A549 (cell line): ENCODE measurements at regions not wholly inside any gene's neighbourhood (a gene's known extent, or its start where the extent isn't known, plus 50 kb on each side); places are given as distances from the start of the nearest gene placed in this dataset.

Experiments used
- ATAC-seq, 2 experiments: fragments of 200-7000 bp in 1 of 2; fragments of >200 bp in 1 of 2; cut with Nextera tagmentation in 1 of 2; cut with Tn5 transposase in 1 of 2; 3 replicates each; pipeline versions ENCODE4 v1.8.0 to v1.9.1; 2018 to 2020; ENCODE audit warnings: mild to moderate bottlenecking in 1 of 2, moderate library complexity in 1 of 2
- CTCF ChIA-PET: fragments of 300-600 bp; sonication (Branson Sonifier 250); formaldehyde crosslinking; extraction: SDS; loops from one replicate; lab custom pipeline; 2021; ENCODE audit warnings: antibody characterized with exemption, inconsistent platforms; lab: Yijun Ruan, JAX
- POLR2A ChIA-PET: fragments of 350-600 bp; formaldehyde crosslinking; extraction: SDS; loops from one replicate; lab custom pipeline; 2021; ENCODE audit warnings: antibody characterized with exemption, inconsistent platforms; lab: Yijun Ruan, JAX
- DNase-seq, 2 experiments: peaks; one replicate each; pipeline versions ENCODE4 v3.0.0 to v3.0.0-alpha.2; 2011 to 2016; ENCODE audit warnings: low read depth in 1 of 2, low spot score in 1 of 2
- FAIRE-seq: peaks from 2 replicates; lab custom pipeline; 2011; peaks lifted over from hg19 to GRCh38; lab: Jason Lieb, UNC
- H3K27ac ChIP-seq, 2 experiments: fragments of >200 bp; sonication (Bioruptor Twin); formaldehyde crosslinking; 3 replicates each; pipeline ENCODE4 v1.5.1; 2016 to 2017
- H3K4me1 ChIP-seq: fragments of >200 bp; sonication (Bioruptor Twin); formaldehyde crosslinking; 3 replicates; pipeline ENCODE4 v1.6.1; 2016
- H3K4me2 ChIP-seq: fragments of >200 bp; sonication (Bioruptor Twin); formaldehyde crosslinking; 3 replicates; pipeline ENCODE4 v1.6.1; 2016
- H3K4me3 ChIP-seq: fragments of >200 bp; sonication (Bioruptor Twin); formaldehyde crosslinking; 3 replicates; pipeline ENCODE4 v1.5.1; 2016
- H3K9me3 ChIP-seq: fragments of >200 bp; sonication (Bioruptor Twin); formaldehyde crosslinking; 3 replicates; pipeline ENCODE4 v1.6.1; 2016
- CBX8 ChIP-seq: fragments of 200-600 bp; sonication (generic); IDR thresholded peaks from 2 replicates; pipeline ENCODE4 v1.6.1; 2016
- CEBPB ChIP-seq, 2 experiments: fragments of >200 bp in 1 of 2; sonication (Bioruptor Twin) in 1 of 2; formaldehyde crosslinking in 1 of 2; IDR thresholded peaks; 2 replicates each; pipeline ENCODE4 v1.6.1; 2012 to 2016
- CHD2 ChIP-seq: fragments of 150-350 bp; IDR thresholded peaks from 2 replicates; pipeline ENCODE4 v1.6.1; 2014; ENCODE audit warnings: low read length; ENCODE audit not compliant: partially characterized antibody
- EHF ChIP-seq: fragments of 250-450 bp; sonication (Bioruptor Pico); IDR thresholded peaks from 2 replicates; pipeline ENCODE4 v1.5.0; 2020; ENCODE audit warnings: mild to moderate bottlenecking
- ESRRA ChIP-seq: fragments of 150-350 bp; IDR thresholded peaks from 2 replicates; pipeline ENCODE4 v1.6.1; 2014; ENCODE audit warnings: mild to moderate bottlenecking, low read length, borderline replicate concordance
- FOXS1 ChIP-seq: fragments of 250-450 bp; sonication (Bioruptor Pico); IDR thresholded peaks from 2 replicates; pipeline ENCODE4 v1.5.0; 2020; ENCODE audit warnings: mild to moderate bottlenecking, moderate library complexity
- HEYL ChIP-seq: fragments of 250-450 bp; sonication (Bioruptor Pico); IDR thresholded peaks from 2 replicates; pipeline ENCODE4 v1.8.0; 2021; ENCODE audit warnings: mild to moderate bottlenecking, moderate library complexity
- HOXA7 ChIP-seq: fragments of 250-450 bp; sonication (Bioruptor Pico); IDR thresholded peaks from 2 replicates; pipeline ENCODE4 v1.5.0; 2020; ENCODE audit warnings: mild to moderate bottlenecking, moderate library complexity
- HOXB13 ChIP-seq: fragments of 250-450 bp; sonication (Bioruptor Pico); IDR thresholded peaks from 2 replicates; pipeline ENCODE4 v1.5.0; 2020; ENCODE audit warnings: low read depth, mild to moderate bottlenecking, moderate library complexity
- JUN ChIP-seq, 2 experiments: fragments of >200 bp; sonication (Bioruptor Twin); formaldehyde crosslinking; IDR thresholded peaks; 2 replicates in 1 of 2; 3 replicates in 1 of 2; pipeline ENCODE4 v1.6.1; 2016 to 2017
- MAFK ChIP-seq: fragments of 450-650 bp; IDR thresholded peaks from 2 replicates; pipeline ENCODE4 v1.6.1; 2014; ENCODE audit not compliant: partially characterized antibody
- MAX ChIP-seq: IDR thresholded peaks from 2 replicates; pipeline ENCODE4 v1.6.1; 2012
- MAZ ChIP-seq: fragments of 150-350 bp; IDR thresholded peaks from 2 replicates; pipeline ENCODE4 v1.6.1; 2014; ENCODE audit warnings: antibody characterized with exemption, low read depth, low read length, borderline replicate concordance
- NPAS2 ChIP-seq: fragments of 250-450 bp; sonication (Bioruptor Pico); IDR thresholded peaks from 2 replicates; pipeline ENCODE4 v1.8.0; 2022; ENCODE audit warnings: mild to moderate bottlenecking, moderate library complexity, borderline replicate concordance
- NR3C1 ChIP-seq: fragments of >200 bp; sonication (Bioruptor Twin); formaldehyde crosslinking; IDR thresholded peaks from 3 replicates; pipeline ENCODE4 v1.6.1; 2017
- POLR2AphosphoS2 ChIP-seq: conservative IDR thresholded peaks from 2 replicates; pipeline ENCODE4 v1.6.1; 2012; ENCODE audit warnings: low read length, improper control_type of control experiment, inconsistent platforms
- RFX5 ChIP-seq: fragments of 450-650 bp; IDR thresholded peaks from 2 replicates; pipeline ENCODE4 v1.7.1; 2014; ENCODE audit warnings: antibody characterized with exemption, mild to moderate bottlenecking, moderate library complexity
- TP53 ChIP-seq: fragments of 250-450 bp; sonication (Bioruptor Pico); IDR thresholded peaks from 2 replicates; pipeline ENCODE4 v1.5.0; 2021; ENCODE audit warnings: mild to moderate bottlenecking, moderate library complexity
- WGBS: methylation state at CpG from one replicate; pipeline ENCODE4 v1.1.6; 2017; ENCODE audit errors: missing lambda C conversion rate; 5-methylcytosine and 5-hydroxymethylcytosine counted together
- TF ChIP-seq, protein P1 (sequence below): IDR thresholded peaks from 2 replicates; pipeline ENCODE4 v1.6.1; 2012
- TF ChIP-seq, protein P2 (sequence below): fragments of 200-600 bp; sonication (generic); IDR thresholded peaks from 2 replicates; pipeline ENCODE4 v1.6.1; 2016; ENCODE audit warnings: antibody characterized with exemption, mild to moderate bottlenecking, moderate library complexity
- TF ChIP-seq, protein P3 (sequence below): fragments of 250-450 bp; sonication (Bioruptor Pico); IDR thresholded peaks from 2 replicates; pipeline ENCODE4 v1.5.0; 2021; ENCODE audit warnings: mild to moderate bottlenecking, moderate library complexity, borderline replicate concordance

DNA sequence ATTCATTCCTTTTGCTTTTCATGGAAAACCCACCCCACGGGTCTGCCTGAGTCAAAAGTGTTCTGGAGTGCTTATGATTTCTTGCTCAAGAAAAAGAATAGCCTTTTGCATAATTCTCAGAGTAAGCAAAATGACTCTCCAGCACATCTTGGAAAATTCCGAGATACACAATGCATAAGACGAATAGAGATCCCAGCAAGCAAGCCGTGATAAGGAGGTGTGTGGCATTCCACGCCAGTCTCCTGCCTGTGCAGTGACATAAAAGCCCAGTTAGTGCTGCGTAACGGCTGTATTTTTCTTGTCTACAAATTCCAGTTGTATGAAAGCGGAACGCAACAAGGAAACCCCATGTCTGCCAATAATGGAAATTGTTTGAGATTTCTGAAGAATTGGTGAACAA is 237.9 kb upstream of the GATB start:
- H3K27ac ChIP-seq, result no peak overlapping the region
- no peak for DNase-seq
- TF ChIP-seq CHD2, result no peak
- TF ChIP-seq, protein P1, sequence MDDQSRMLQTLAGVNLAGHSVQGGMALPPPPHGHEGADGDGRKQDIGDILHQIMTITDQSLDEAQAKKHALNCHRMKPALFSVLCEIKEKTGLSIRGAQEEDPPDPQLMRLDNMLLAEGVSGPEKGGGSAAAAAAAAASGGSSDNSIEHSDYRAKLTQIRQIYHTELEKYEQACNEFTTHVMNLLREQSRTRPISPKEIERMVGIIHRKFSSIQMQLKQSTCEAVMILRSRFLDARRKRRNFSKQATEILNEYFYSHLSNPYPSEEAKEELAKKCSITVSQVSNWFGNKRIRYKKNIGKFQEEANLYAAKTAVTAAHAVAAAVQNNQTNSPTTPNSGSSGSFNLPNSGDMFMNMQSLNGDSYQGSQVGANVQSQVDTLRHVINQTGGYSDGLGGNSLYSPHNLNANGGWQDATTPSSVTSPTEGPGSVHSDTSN, result no peak
- TF ChIP-seq POLR2AphosphoS2, result no peak
- no peak for TF ChIP-seq RFX5
- TF ChIP-seq HOXA7, result no peak
- TF ChIP-seq CEBPB (IDR thresholded peaks at IDR 0.05), result no peak
- no peak for TF ChIP-seq FOXS1 (CRISPR knock-in tag)
- TF ChIP-seq MAFK, result no peak
- TF ChIP-seq, protein P2, sequence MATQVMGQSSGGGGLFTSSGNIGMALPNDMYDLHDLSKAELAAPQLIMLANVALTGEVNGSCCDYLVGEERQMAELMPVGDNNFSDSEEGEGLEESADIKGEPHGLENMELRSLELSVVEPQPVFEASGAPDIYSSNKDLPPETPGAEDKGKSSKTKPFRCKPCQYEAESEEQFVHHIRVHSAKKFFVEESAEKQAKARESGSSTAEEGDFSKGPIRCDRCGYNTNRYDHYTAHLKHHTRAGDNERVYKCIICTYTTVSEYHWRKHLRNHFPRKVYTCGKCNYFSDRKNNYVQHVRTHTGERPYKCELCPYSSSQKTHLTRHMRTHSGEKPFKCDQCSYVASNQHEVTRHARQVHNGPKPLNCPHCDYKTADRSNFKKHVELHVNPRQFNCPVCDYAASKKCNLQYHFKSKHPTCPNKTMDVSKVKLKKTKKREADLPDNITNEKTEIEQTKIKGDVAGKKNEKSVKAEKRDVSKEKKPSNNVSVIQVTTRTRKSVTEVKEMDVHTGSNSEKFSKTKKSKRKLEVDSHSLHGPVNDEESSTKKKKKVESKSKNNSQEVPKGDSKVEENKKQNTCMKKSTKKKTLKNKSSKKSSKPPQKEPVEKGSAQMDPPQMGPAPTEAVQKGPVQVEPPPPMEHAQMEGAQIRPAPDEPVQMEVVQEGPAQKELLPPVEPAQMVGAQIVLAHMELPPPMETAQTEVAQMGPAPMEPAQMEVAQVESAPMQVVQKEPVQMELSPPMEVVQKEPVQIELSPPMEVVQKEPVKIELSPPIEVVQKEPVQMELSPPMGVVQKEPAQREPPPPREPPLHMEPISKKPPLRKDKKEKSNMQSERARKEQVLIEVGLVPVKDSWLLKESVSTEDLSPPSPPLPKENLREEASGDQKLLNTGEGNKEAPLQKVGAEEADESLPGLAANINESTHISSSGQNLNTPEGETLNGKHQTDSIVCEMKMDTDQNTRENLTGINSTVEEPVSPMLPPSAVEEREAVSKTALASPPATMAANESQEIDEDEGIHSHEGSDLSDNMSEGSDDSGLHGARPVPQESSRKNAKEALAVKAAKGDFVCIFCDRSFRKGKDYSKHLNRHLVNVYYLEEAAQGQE, result no peak
- TF ChIP-seq HOXB13 (CRISPR knock-in tag), result no peak
- TF ChIP-seq, all 56 proteins: peak for 0
- no peak for ATAC-seq
- H3K9me3 ChIP-seq, result no peaks in the 10 kb centered on the region
- H3K4me1 ChIP-seq, result no peaks in the 10 kb centered on the region
- POLR2A ChIA-PET, result no interaction called here
- no peak overlapping the region for H3K4me3 ChIP-seq
- FAIRE-seq, result no peak
- WGBS, result 59% methylated on average over 9 of the region's 9 CpGs
- no peak overlapping the region for H3K4me2 ChIP-seq
- CTCF ChIA-PET, result no interaction called here

DNA sequence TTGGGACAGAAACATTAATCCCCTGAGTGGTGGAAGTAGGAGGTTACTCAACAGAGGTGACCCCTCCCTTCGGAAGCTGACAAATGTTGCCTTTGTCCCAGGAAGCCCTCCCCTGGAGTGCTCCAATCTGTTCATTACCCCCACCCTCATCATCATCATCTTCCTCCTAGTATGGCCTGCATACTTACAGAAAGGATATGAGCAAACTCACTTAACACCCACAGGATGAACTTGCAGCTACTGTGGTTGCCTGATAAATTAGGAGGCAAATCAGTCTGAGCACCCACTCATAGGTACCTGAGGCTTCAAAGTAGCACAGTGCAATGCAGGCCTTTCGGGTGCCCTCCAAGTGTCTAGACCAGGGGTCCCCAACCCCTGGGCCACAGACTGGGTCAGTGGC is 236.7 kb upstream of the GATB start:
- no peak overlapping the region for H3K4me3 ChIP-seq
- TF ChIP-seq NR3C1 (no peak), NPAS2 (no peak), TP53 (CRISPR knock-in tag) (no peak)
- TF ChIP-seq, protein P3, sequence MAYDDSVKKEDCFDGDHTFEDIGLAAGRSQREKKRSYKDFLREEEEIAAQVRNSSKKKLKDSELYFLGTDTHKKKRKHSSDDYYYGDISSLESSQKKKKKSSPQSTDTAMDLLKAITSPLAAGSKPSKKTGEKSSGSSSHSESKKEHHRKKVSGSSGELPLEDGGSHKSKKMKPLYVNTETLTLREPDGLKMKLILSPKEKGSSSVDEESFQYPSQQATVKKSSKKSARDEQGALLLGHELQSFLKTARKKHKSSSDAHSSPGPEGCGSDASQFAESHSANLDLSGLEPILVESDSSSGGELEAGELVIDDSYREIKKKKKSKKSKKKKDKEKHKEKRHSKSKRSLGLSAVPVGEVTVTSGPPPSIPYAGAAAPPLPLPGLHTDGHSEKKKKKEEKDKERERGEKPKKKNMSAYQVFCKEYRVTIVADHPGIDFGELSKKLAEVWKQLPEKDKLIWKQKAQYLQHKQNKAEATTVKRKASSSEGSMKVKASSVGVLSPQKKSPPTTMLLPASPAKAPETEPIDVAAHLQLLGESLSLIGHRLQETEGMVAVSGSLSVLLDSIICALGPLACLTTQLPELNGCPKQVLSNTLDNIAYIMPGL (CRISPR knock-in tag), result no peak
- H3K4me1 ChIP-seq, result no peaks in the 10 kb centered on the region
- ChIA-PET POLR2A (no interaction called here), CTCF (no interaction called here)
- no peak overlapping the region for H3K27ac ChIP-seq
- DNase-seq, result no peak
- FAIRE-seq, result no peak
- H3K4me2 ChIP-seq, result no peak overlapping the region
- no peaks in the 10 kb centered on the region for H3K9me3 ChIP-seq
- WGBS, result 89% methylated on average over 1 of the region's 2 CpGs
- ATAC-seq, result no peak

DNA sequence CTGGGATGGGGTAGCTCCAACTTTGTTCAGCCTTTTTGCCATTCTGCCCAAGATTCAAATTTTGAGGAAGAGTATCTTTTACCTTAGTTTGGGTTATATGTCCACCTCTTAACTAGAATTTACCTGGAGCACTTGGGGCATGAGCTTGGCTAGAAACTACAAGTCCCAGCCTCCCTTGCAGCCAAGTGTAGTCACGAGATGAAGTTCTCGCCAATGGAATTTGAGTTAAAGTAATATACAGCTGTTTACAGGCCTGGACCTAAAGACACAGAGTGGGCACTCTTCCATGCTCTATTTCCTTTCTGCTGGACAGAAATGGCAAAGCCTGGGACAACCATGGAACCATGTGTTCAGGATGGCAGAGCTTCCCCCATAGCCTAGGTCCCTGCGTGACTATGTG is 233.6 kb upstream of the GATB start:
- no peak overlapping the region for H3K27ac ChIP-seq
- H3K4me2 ChIP-seq, result no peak overlapping the region
- FAIRE-seq (no peak), DNase-seq (no peak), ATAC-seq (no peak)
- ChIA-PET CTCF (no interaction called here), POLR2A (no interaction called here)
- H3K4me3 ChIP-seq, result no peak overlapping the region
- H3K4me1 ChIP-seq, result no peaks in the 10 kb centered on the region
- no peaks in the 10 kb centered on the region for H3K9me3 ChIP-seq
- 53% methylated on average over 3 of the region's 3 CpGs for WGBS
- TF ChIP-seq ESRRA (no peak), HEYL (CRISPR knock-in tag) (no peak), CBX8 (no peak), MAZ (no peak), EHF (CRISPR knock-in tag) (no peak), CEBPB (IDR thresholded peaks at IDR 0.05) (no peak), JUN (IDR thresholded peaks at IDR 0.05) (no peak), MAX (no peak)
